Stimulated activated CD4-positive, alpha-beta T cell treated with anti-CD3 and anti-CD28 coated beads, Interleukin-1b, Interleukin-23, amount 100 ng/mL, for 48 hours (primary cell): ENCODE measurements at regions not wholly inside any gene's neighbourhood (a gene's known extent, or its start where the extent isn't known, plus 50 kb on each side); places are given as distances from the start of the nearest gene placed in this dataset.
"Not testable (repeated sequence)": the region's sequence is repeated elsewhere in the genome, so short reads cannot be mapped to it uniquely, and the experiment has no call there.

Source experiments
- DNase-seq: peaks from one replicate; pipeline ENCODE4 v3.0.0-alpha.2; 2020

- DNase-seq, result no peak
These were observed 198.3 kb downstream of the OTOL1 start for GRCh38 chr3:161694682-161695564.

DNA sequence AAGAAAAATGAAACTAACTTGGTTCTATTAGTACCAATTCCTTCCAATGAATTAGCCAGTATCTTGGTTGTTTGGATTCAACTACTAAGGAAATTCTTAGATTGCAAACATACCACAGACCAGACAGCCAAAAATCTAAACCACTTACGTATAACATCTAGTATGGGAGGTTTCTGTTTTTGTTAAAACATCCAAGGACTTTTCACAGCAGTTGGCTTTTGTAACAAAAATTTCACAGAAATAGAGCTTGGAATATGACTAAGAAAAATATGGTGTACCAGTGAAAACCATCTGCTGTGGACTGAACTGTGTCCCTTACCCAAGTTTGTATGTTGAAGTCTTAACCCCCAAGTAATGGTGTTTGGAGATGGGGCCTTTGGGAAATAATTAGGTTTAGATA is 199.2 kb downstream of the OTOL1 start:
- no peak for DNase-seq

- DNase-seq, result no peak
These were observed 204.4 kb downstream of the OTOL1 start for GRCh38 chr3:161700998-161701397.

GRCh38 chr3:161707253-161707652 is 210.6 kb downstream of the OTOL1 start:
- DNase-seq, result not testable (repeated sequence)

- no peak for DNase-seq
These were observed 217.1 kb downstream of the OTOL1 start for GRCh38 chr3:161713731-161714130.

GRCh38 chr3:161731968-161732367 is 235.4 kb downstream of the OTOL1 start:
- DNase-seq, result no peak

DNA sequence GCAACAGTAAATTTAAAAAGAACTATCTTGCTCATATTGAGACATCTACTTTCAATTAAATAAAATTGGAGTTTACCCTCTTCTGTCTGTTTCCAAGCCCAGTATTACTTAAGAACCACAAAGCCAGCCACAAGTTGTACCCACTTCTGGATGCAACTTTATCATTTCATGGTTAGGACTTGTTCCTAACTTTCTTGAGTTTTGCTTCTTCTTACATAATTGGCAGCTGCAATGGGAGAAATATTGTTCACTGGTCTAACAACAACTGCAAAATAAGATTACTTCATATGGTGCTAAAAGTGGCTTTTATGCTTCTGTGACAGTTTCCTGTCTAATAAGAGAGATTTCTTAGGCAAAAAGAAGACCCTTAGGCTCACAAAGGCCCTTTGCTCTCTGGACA is 240.6 kb downstream of the OTOL1 start:
- no peak for DNase-seq

- no peak for DNase-seq
These were observed 243.8 kb downstream of the OTOL1 start for GRCh38 chr3:161740421-161740820.

DNA sequence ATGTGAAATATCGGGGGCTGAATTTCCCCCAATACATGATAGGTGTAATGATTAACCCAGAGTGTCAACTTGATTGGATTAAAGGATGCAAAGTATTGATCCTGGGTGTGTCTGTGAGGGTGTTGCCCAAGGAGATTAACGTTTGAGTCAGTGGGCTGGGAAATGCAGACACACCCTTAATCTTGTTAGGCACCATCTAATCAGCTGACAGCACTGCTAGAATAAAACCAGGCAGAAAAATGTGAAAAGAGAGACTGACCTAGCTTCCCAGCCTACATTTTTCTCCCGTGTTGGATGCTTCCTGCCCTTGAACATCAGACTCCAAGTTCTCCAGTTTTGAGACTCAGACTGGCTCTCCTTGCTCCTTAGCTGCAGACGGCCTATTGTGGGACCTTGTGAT is 247.8 kb downstream of the OTOL1 start:
- no peak for DNase-seq

DNA sequence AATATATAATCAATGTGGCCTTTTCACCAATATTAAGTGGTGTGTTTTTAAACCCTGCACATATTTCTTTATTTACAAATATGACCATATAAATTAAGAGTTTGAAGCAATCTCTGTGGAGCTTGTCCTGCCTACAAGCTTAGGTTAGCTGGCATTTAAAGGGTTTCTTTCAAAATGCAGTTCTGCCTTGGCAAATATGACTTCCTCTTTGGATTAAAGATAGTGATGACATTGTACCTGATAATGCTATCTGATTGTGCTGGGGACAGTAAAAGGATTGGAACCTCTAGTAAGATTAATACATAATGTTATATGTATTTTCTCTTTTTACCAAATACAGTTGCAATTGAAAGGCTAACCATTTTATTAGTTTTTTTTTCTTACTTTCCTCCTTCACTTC is 249.1 kb downstream of the OTOL1 start:
- no peak for DNase-seq

DNA sequence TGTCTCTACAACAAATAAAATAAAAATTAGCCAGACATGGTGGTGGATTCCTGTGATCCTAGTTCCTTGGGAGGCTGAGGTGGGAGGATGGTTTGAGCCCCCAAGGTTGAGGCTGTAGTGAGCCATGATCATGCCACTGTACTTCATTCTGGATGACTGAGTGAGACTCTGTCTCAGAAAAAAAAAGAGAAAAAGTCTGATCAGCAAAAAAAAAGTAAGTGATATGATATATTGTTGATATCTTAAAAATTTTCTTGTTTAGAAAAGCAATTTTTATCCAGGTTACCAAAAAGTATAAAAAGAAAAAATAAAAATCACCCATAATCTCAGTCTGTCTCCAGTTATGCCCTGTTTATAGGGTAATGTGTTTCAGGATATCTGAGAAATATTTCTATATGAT is 251.4 kb downstream of the OTOL1 start:
- DNase-seq, result no peak

DNA sequence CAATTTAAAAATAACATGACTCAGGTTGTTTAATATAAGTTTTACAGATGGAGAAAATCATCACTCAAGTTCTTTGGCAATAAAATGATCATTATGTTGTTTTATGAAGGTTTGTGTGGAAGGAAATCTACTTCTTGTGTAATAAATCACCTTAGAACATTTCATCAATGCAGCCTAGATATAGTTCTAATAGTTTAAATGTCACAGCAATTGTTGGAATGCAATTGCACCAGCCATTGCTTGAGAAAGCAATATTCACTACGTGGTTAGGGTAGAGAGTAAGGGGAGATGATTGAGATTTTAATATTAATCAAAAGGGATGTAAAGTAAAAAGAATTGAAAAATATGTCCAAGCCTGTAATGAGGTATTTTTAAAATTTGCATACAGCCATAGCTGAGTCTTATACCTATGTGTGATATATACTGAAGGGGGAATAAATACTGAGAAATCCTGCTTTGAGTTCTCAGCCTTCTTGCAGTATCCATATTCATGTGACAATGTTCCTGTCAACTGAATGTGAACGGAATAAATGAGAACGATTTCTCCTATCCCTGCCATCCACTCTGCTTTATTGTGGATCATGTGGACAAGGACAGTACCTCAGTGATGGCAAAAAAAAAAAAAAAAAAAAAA is 257.9 kb downstream of the OTOL1 start:
- DNase-seq, result no peak

DNA sequence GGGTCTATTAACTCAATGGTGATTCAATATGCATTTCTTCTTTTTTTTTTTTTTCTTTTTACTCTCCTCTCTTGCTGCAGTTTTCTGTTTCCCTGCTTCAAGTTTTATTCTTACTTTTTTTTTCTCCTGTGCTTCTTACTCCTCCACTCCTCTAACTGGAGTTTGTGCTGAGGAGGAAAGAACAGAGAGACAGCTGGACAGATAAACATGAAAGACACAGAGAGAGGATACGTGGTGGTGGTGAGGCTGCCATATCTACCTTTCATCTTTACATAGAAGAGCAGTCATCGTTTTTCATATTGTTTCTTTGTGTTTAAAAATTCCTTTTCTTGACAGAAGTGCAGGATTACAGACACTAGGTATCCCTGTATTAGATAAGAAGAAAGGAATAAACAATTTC is 262.8 kb downstream of the OTOL1 start:
- DNase-seq, result no peak

GRCh38 chr3:161766331-161766730 is 269.7 kb downstream of the OTOL1 start:
- no peak for DNase-seq

DNA sequence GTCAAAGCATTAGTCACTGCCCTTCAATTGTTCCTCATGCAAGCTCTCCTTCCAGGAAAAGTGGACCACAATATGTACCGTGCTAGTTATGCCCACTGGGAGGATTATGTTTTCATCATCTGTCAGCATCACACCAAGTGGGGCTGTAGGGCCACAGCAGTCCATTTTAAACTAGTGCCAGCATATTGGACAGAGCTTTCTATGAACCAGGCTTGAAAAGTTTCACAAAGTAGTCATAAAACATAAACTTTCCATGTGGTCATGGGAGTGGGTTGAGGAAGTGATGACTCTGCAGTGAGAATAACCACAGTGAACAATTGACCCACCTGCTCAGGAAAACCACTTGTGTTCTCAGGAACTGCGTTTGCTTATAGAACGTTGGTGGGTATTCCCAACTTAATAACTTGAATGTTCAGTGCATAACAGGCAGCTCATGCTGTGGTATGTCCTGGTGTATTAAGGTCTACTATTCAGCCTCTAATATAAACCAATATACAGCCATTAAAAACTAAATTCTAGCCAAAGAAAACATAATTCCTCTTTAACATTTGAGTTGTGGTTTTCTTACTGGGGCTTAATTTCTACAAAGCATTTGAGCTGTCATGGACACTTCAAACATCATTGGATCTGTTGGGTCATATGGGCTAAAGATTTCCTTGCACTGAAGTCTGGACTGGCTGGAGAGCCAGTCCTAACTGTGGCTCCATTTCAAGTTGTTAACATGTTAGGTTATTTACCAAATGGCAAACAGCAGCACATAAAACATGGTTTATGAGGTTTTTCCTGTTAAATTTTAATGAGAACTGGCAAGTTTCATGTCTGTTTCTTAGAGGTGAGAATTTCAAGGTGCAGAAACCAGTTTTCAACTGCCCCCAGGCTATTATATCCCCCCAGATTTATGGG is 274.1 kb downstream of the OTOL1 start:
- no peak for DNase-seq

GRCh38 chr3:161781381-161781780 is 284.8 kb downstream of the OTOL1 start:
- DNase-seq, result no peak

DNA sequence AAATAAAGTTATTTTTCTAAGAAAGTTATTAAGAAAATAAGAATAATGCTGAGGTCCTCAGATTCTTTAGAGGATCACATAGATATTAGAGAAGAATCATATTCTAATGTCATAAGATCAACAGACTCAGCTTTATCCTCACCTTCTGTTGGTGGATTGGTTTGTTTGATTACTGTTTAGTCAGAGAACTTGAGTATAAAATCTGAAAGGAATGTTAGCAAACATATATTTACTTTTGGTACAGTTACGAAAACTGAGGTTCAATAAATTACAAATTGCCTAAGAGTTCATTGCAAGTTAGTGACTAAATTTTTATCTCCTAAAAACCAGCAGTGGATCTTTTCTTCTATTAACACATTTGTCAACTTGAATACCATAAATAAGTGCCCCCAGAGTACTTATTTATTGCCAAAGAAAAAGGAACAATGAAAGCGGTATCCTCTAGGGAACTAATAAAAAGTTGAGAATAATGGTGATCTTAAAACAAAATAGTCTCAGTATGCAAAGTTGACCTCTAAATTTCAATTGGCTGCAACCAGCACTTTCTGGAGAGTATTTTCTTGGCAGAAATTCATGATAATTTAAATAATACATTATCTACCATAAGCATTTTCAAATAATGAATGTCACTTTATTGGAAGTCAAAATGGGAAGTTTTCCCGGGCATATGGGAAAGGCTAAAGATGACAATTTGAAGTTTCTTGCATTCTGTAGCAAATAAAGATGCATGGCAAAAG is 296.8 kb downstream of the OTOL1 start:
- no peak for DNase-seq

GRCh38 chr3:161794551-161794950 is 297.9 kb downstream of the OTOL1 start:
- no peak for DNase-seq

DNA sequence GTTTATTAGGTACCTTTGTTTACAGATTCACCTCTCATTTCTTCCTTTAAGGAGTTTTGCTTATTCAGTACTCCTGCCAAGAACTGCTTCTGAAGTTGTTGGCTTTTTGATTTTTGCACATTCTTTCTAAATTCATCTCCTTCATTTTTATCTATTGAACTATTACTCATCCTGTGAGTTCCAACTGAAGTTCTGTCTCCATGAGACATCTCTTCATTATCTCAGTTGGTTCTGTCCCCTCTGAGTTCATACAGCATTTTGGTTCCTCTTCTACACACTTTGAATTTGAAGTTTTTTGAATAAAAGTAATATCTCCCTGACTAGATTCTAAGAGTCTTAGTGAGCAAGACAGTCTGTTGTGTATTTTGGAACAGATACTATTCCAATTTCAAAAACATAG is 299.7 kb downstream of the OTOL1 start:
- no peak for DNase-seq

- no peak for DNase-seq
These were observed 300.2 kb downstream of the OTOL1 start for GRCh38 chr3:161796780-161797179.

GRCh38 chr3:161798016-161798415 is 301.4 kb downstream of the OTOL1 start:
- no peak for DNase-seq

DNA sequence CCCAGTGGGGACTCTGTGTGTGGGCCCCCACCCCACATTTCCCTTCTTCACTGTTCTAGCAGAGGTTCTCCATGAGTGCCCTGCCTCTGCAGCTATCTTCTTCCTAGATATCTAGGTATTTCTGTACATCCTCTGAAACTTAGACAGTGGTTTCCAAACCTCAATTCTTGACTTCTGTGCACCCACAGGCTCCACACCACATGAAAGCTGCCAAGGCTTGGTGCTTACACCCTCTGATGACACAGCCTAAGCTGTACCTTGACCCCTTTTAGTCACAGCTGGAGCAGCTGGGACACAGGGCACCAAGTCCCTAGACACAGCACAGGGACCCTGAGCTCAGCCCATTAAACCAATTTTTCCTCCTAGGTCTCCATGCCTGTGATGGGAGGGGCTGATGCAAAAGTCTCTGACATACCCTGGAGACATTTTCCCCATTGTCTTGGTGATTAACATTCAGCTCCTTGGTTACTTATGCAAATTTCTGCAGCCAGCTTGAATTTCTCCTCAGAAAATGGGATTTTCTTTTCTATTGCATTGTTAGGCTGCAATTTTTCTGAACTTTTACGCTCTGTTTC is 304.5 kb downstream of the OTOL1 start:
- no peak for DNase-seq
